ENCODE measurements at regions not wholly inside any gene's neighbourhood (a gene's known extent, or its start where the extent isn't known, plus 50 kb on each side); places are given as distances from the start of the nearest gene placed in this dataset.

GRCh38 chr4:65799513-65799912 lies 129.2 kb upstream of the EPHA5 start:
- H3K27ac ChIP-seq = no peak overlapping the region
- no peak for TF ChIP-seq CTCF (conservative IDR thresholded peaks at IDR 0.05)

- TF ChIP-seq CTCF (conservative IDR thresholded peaks at IDR 0.05) = no peak
- no peak overlapping the region for H3K27ac ChIP-seq
Observed at GRCh38 chr4:65798498-65799127, 128.3 kb upstream of the EPHA5 start.

- H3K27ac ChIP-seq = no peak overlapping the region
Observed at GRCh38 chr4:65791812-65792308, 121.6 kb upstream of the EPHA5 start.

GRCh38 chr4:65791111-65791811 lies 121.0 kb upstream of the EPHA5 start:
- TF ChIP-seq CTCF (conservative IDR thresholded peaks at IDR 0.05) = no peak
- H3K27ac ChIP-seq = no peak overlapping the region

More at GRCh38 chr4:65791812-65792308, 121.6 kb upstream of the EPHA5 start:
- TF ChIP-seq CTCF (conservative IDR thresholded peaks at IDR 0.05) = no peak

- H3K27ac ChIP-seq = no peak overlapping the region
- no peak for TF ChIP-seq CTCF (conservative IDR thresholded peaks at IDR 0.05)
Observed at GRCh38 chr4:65789805-65790204, 119.5 kb upstream of the EPHA5 start.

GRCh38 chr4:65789341-65789740 lies 119.1 kb upstream of the EPHA5 start:
- TF ChIP-seq CTCF (conservative IDR thresholded peaks at IDR 0.05) = no peak
- no peak overlapping the region for H3K27ac ChIP-seq

GRCh38 chr4:65777270-65777669 lies 107.0 kb upstream of the EPHA5 start:
- no peak overlapping the region for H3K27ac ChIP-seq
- no peak for TF ChIP-seq CTCF (conservative IDR thresholded peaks at IDR 0.05)
